Suprapubic skin (tissue), 4 donors: ENCODE measurements at regions not wholly inside any gene's neighbourhood (a gene's known extent, or its start where the extent isn't known, plus 50 kb on each side); places are given as distances from the start of the nearest gene placed in this dataset.
A peak's percentile ranks its signal among the peaks of the same experiment; 100 is the strongest.

Experiments used
- DNase-seq, 2 donors: peaks; one replicate each; pipeline ENCODE4 v3.0.0-alpha.2; 2019; ENCODE audit warnings: low spot score in 2 of 2
- H3K27ac ChIP-seq: fragments of 200-600 bp; sonication (generic); one replicate; pipeline ENCODE4 v1.5.1; 2019
- H3K27me3 ChIP-seq: fragments of 200-600 bp; sonication (generic); one replicate; pipeline ENCODE4 v1.5.1; 2019
- H3K36me3 ChIP-seq: fragments of 200-600 bp; sonication (generic); one replicate; pipeline ENCODE4 v1.5.1; 2019
- H3K4me1 ChIP-seq: fragments of 200-600 bp; sonication (generic); one replicate; pipeline ENCODE4 v1.5.1; 2019
- H3K4me3 ChIP-seq: fragments of 200-600 bp; sonication (generic); one replicate; pipeline ENCODE4 v1.5.1; 2019; ENCODE audit warnings: mild to moderate bottlenecking
- H3K9me3 ChIP-seq: fragments of 200-600 bp; sonication (generic); one replicate; pipeline ENCODE4 v1.5.1; 2019
- CTCF ChIP-seq, 2 donors: fragments of 200-600 bp in 1 of 2; fragments of 450-650 bp in 1 of 2; sonication (generic) in 1 of 2; IDR thresholded peaks; one replicate each; pipeline ENCODE4 v1.5.1; 2016 to 2019; ENCODE audit warnings: antibody characterized with exemption in 2 of 2, mild to moderate bottlenecking in 1 of 2, moderate library complexity in 1 of 2
- EP300 ChIP-seq: sonication (generic); formaldehyde crosslinking; IDR thresholded peaks from one replicate; pipeline ENCODE4 v1.6.1; 2017; ENCODE audit warnings: antibody characterized with exemption
- POLR2A ChIP-seq, 2 donors: fragments of 450-650 bp; IDR thresholded peaks; one replicate each; pipeline ENCODE4 v1.6.1; 2017; ENCODE audit warnings: antibody characterized with exemption in 2 of 2, mild to moderate bottlenecking in 2 of 2, moderate library complexity in 2 of 2
- POLR2AphosphoS5 ChIP-seq, 3 donors: sonication (generic); formaldehyde crosslinking; IDR thresholded peaks; one replicate each; pipeline ENCODE4 v1.6.1; 2017; ENCODE audit warnings: antibody characterized with exemption in 3 of 3
- WGBS: methylation state at CpG from one replicate; pipeline ENCODE4 v1.1.5; 2018; 5-methylcytosine and 5-hydroxymethylcytosine counted together

GRCh38 chr20:57957411-57958049 is 247.7 kb upstream of the PMEPA1 start:
- peaks cover 24% of the 10 kb centered on the region for H3K4me1 ChIP-seq
- H3K4me3 ChIP-seq, result no peak overlapping the region
- peak overlapping the region; percentile 68 for H3K27ac ChIP-seq
- TF ChIP-seq POLR2AphosphoS5 (IDR thresholded peaks at IDR 0.05) (no peak), CTCF (IDR thresholded peaks at IDR 0.05) (no peak), EP300 (no peak), POLR2A (IDR thresholded peaks at IDR 0.05) (no peak)
- H3K36me3 ChIP-seq, result no peaks in the 10 kb centered on the region
- no peaks in the 10 kb centered on the region for H3K27me3 ChIP-seq
- H3K9me3 ChIP-seq, result no peaks in the 10 kb centered on the region
- DNase-seq, result no peak
- WGBS, result 83% methylated on average over 10 of the region's 10 CpGs

GRCh38 chr20:57953638-57954037 is 243.8 kb upstream of the PMEPA1 start:
- 72% methylated on average over 4 of the region's 4 CpGs for WGBS
- Histone ChIP-seq H3K4me1 (peaks cover 10% of the 10 kb centered on the region), H3K27me3 (no peaks in the 10 kb centered on the region), H3K27ac (no peak overlapping the region), H3K4me3 (no peak overlapping the region), H3K9me3 (no peaks in the 10 kb centered on the region), H3K36me3 (no peaks in the 10 kb centered on the region)
- DNase-seq, result no peak
- TF ChIP-seq POLR2A (IDR thresholded peaks at IDR 0.05) (no peak), POLR2AphosphoS5 (IDR thresholded peaks at IDR 0.05) (no peak), CTCF (IDR thresholded peaks at IDR 0.05) (no peak), EP300 (no peak)

DNA sequence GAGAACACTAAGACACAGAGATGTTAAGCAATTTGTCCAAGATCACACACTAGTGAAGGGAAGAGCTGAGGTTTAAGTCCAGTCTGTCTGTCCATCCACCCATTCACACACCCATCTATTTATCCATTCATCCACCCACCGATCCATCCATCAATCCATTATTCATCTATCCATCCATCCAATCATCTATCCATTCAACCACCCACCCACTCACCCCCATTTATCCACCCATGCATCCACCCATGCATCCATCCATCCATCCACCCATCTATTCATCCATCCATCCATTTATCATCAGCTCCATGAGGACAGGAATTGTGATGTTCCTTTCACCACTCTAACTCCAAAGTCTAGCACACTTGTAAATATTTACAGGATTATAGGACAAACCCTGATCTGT is 242.3 kb upstream of the PMEPA1 start:
- 98% methylated on average over 1 of the region's 1 CpG for WGBS
- no peak for TF ChIP-seq POLR2A (IDR thresholded peaks at IDR 0.05)
- no peak for TF ChIP-seq EP300
- no peak for TF ChIP-seq CTCF (IDR thresholded peaks at IDR 0.05)
- no peak for TF ChIP-seq POLR2AphosphoS5 (IDR thresholded peaks at IDR 0.05)
- H3K4me1 ChIP-seq, result peaks cover 3% of the 10 kb centered on the region

DNA sequence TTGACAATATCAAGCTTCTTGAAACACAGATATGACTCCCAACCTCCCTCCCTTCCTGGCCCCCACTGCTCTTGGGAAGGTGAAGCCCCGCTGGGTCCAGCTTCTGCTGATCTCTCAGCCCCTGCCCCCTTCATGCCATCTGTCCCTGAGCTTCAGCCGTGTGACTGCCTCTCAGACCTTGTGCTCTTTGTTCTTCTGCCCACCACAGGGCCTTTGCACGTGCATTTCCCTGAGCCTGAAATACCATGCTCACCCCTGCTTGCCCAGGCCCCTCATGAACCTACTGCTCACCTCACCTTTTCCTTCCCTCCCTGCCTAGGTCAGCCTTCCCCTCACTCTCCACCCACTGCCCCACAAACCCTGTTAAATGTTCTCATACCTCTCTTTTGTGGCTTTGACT is 241.7 kb upstream of the PMEPA1 start:
- no peaks in the 10 kb centered on the region for H3K9me3 ChIP-seq
- WGBS, result 93% methylated on average over 3 of the region's 3 CpGs
- no peaks in the 10 kb centered on the region for H3K36me3 ChIP-seq
- H3K4me3 ChIP-seq, result no peak overlapping the region
- peaks cover 3% of the 10 kb centered on the region for H3K4me1 ChIP-seq
- H3K27me3 ChIP-seq, result no peaks in the 10 kb centered on the region
- DNase-seq, result no peak
- no peak overlapping the region for H3K27ac ChIP-seq
- no peak for TF ChIP-seq CTCF (IDR thresholded peaks at IDR 0.05)
- TF ChIP-seq POLR2A (IDR thresholded peaks at IDR 0.05), result no peak
- TF ChIP-seq EP300, result no peak
- TF ChIP-seq POLR2AphosphoS5 (IDR thresholded peaks at IDR 0.05), result no peak

More for the DNA sequence above, 242.3 kb upstream of the PMEPA1 start:
- no peaks in the 10 kb centered on the region for H3K9me3 ChIP-seq
- H3K36me3 ChIP-seq, result no peaks in the 10 kb centered on the region
- no peak for DNase-seq
- no peak overlapping the region for H3K4me3 ChIP-seq
- H3K27me3 ChIP-seq, result no peaks in the 10 kb centered on the region
- no peak overlapping the region for H3K27ac ChIP-seq

GRCh38 chr20:57950764-57951485 is 241.1 kb upstream of the PMEPA1 start:
- TF ChIP-seq POLR2A (IDR thresholded peaks at IDR 0.05) (no peak), POLR2AphosphoS5 (IDR thresholded peaks at IDR 0.05) (no peak), EP300 (no peak), CTCF (IDR thresholded peaks at IDR 0.05) (no peak)
- WGBS, result 91% methylated on average over 14 of the region's 14 CpGs
- Histone ChIP-seq H3K36me3 (no peaks in the 10 kb centered on the region), H3K27me3 (no peaks in the 10 kb centered on the region), H3K27ac (no peak overlapping the region), H3K9me3 (no peaks in the 10 kb centered on the region), H3K4me3 (no peak overlapping the region), H3K4me1 (peaks cover 3% of the 10 kb centered on the region)
- no peak for DNase-seq
